NCI-H1436 (cell line): ENCODE measurements at regions not wholly inside any gene's neighbourhood (a gene's known extent, or its start where the extent isn't known, plus 50 kb on each side); places are given as distances from the start of the nearest gene placed in this dataset.
"Not testable (repeated sequence)": the region's sequence is repeated elsewhere in the genome, so short reads cannot be mapped to it uniquely, and the experiment has no call there.

Experiments used
- DNase-seq: peaks from one replicate; lab custom pipeline; 2025; lab: John Stamatoyannopoulos, UW

DNA sequence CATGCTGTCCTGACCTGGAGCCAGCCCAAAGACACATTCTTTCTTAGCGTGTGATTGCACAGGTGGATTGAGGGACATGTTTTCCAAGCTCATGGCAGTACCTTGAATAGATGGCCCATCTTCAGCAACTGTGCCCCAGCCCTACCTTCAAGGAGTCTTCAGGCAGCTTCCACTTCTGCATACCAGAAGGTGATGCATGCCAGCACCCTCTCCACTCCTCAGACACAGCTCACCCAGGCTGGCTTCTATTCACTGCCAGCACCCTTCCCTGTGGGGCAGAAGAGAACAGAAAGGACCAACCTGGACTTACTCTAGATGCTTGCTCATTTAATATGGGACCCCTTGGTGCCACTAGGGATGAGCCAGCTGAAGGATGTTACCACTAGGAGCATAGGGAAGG is 466.4 kb upstream of the ISX start:
- DNase-seq, result no peak

- DNase-seq, result no peak
Measured at GRCh38 chr22:34604312-34604711, 461.6 kb upstream of the ISX start.

DNA sequence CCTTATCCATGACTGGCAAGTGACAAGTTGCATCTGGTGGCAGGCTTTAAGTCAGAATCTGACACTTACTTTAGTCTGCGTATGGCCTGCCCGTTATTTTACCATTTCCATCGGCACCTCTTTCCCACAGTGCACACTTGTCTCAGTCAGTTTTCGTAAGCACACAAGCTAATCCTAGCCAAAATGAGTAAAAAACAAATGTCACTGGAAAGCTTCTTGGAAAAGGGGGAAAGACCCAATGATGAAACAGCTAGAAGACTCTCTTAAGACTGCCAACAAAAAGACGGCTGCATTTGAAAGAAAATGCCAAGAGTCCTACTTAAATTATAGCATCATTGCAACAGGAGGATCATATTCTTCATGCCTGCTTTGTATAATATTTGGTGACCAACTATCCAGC is 457.9 kb upstream of the ISX start:
- DNase-seq, result no peak

DNA sequence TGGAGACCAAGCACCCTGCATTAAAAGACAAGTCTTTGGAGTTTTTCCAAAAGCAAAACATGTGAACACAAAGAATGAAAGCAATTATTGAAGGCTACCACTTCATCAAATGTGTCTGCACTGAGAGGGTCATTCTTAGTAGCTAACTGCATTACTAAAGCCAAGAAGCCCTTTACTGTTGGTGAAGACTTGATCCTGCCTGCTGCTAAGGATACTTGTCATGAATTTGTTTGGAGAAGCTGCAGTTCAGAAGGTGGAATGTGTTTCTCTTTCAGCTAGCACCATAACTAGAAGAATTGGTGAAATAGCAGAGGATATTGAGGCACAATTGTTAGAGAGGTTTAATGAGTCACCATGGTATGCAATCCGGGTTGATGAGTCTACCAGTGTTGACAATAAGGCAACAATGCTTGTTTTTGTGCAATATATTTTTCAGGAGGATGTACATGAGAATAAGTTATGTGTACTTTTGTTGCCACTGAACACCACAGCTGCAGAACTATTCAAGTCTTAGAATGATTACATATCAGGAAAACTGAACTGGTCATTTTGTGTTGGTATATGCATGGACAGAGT is 457.3 kb upstream of the ISX start:
- no peak for DNase-seq

DNA sequence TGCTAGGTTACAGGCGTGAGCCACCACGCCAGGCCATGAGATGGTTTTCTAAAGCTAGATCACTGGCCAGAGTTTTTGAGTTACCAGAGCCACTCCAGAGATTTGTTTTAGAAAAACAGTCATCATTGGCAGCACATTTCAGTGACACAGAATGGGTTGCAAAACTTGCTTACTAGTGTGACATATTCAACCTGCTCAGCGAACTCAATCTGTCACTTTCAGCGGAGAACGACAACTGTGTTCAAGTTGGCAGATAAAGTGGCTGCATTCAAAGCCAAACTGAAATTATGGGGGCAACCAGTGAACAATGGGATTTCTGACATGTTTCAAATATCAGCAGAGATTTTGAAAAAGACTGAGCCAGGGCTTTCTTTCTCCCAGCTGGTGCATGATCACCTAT is 456.3 kb upstream of the ISX start:
- no peak for DNase-seq

DNA sequence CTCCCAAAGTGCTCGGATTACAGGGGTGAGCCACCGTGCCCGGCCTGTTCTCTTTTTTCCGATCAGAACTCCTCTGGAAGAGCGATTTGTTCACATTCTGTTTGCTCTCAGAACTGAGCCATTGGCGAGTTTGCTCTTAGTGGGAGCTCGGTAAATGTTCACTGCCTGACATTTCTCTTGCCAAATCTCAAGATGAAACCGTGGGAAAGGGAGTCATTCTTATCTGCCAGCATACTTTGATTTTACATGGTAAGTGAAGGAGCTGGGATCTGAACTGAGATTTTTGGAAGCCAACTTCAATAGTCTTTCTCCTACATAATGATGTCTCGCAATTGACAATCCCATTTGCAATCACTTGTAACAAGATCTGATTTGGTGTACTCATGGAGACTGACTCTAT is 445.8 kb upstream of the ISX start:
- DNase-seq, result no peak

GRCh38 chr22:34620832-34621231 is 445.1 kb upstream of the ISX start:
- DNase-seq, result no peak

DNA sequence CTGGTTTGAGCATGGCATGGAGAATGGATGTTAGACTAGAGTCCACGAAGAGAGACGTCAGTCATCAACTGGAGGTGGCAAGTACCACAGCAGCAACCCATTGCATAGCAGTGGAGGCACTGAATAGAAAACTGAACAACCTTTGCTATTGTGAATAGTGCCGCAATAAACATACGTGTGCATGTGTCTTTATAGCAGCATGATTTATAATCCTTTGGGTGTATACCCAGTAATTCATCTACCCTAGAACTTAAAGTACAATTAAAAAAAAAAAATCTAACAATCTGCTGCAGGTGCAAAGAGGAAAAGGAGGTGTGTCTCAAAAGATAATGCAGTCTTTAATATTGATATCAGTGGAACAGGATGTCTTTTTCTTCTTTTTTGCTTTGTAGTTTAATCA is 443.4 kb upstream of the ISX start:
- no peak for DNase-seq

- DNase-seq, result no peak
Measured at GRCh38 chr22:34623580-34623979, 442.4 kb upstream of the ISX start.

- not testable (repeated sequence) for DNase-seq
Measured at GRCh38 chr22:34625892-34626291, 440.1 kb upstream of the ISX start.

- DNase-seq, result no peak
Measured at GRCh38 chr22:34638128-34638527, 427.8 kb upstream of the ISX start.

- no peak for DNase-seq
Measured at GRCh38 chr22:34639911-34640310, 426.0 kb upstream of the ISX start.

DNA sequence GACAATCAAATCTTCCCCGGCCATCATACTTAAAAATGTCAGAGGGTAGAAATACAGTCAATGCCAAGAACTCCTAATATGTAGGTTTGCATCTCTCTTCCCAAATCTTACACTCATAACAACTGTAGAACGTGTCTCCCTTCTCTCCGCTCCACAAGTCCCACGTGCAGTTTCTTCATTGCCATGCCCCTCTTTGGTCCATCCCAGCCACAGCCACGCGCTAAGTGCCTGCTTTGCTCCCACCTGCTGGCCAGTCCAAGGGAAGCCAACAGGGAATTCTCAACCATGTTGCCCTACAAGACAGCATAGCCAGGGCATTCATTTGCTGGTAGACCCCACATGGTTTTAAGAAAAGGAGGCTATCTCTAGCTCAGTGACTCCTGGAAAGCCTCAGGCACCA is 420.6 kb upstream of the ISX start:
- DNase-seq, result no peak

DNA sequence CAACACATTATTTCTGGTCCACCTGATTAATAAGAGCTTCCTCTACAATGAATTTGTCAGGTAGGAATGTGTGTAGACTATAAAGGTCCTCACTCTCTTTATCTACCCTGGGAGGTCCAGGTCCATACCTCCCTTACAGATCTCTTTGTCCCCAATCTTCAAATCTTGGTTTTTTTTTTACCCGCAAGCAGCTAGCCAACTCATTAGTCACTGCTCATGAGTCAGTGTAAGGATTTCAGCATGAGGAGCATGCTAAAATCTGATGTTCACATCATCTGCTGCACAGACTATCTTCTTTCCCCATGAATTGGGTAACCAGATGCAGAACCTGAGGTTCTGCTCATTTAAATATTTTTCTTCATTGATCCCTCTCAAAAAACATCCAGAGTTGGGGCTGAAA is 397.0 kb upstream of the ISX start:
- no peak for DNase-seq

- not testable (repeated sequence) for DNase-seq
Measured at GRCh38 chr22:34683031-34683430, 382.9 kb upstream of the ISX start.

GRCh38 chr22:34684278-34684677 is 381.7 kb upstream of the ISX start:
- not testable (repeated sequence) for DNase-seq

DNA sequence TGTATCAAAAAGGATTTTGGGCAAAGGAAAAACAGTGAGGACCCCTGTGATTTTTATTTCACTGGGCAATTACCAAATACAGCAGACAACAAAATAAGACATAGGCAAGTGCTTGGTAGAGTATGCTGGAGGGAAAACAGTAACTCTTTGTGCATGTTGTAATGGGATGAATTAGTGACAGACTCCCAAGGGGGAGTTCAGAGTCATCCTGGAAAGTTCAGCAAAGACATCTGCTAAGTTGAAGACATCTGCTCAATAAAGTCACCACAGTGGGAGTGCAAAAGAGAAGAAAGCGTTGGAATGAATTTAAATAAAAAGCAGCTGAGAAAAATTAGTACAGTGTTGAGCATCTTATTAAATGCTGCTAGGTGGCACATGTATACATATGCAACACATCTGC is 378.8 kb upstream of the ISX start:
- no peak for DNase-seq

DNA sequence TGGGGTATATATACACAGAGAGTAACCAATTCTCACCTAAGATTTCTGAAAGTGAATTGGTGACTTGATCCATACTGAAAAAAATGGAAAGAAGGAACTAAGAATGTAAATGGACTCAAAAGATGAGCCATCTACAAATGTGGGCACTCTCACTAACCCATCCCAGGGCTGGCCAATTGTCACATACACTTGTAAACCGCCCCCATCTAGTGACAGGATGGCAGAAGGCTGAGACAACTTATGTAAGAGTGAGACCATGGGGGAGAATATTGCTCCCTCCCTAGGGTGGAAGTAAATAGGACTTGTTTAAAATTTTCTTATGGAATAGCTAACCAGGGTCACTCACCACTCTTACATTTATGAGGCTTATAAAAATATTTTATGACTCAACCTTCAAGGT is 377.1 kb upstream of the ISX start:
- no peak for DNase-seq

DNA sequence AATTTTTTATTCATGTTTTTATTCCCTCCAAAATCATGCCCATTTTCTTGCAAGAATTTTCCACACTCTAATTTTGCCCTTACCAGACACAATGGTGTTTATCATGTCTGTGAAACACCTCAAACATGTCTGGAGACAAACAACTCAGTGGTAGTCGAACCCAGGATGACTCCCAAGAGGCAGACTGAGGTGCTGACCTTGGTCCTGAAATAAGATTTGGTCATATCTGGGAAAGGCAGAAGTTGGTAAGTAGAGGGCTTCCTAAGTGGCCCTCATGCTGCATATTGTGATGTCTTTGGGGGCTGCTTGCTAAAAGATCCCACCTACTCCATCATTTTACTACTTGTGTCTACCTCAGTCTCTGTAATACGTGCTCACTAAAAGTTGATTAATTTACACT is 369.4 kb upstream of the ISX start:
- no peak for DNase-seq

- DNase-seq, result no peak
Measured at GRCh38 chr22:34702279-34702678, 363.7 kb upstream of the ISX start.

GRCh38 chr22:34709641-34710040 is 356.3 kb upstream of the ISX start:
- DNase-seq, result no peak

DNA sequence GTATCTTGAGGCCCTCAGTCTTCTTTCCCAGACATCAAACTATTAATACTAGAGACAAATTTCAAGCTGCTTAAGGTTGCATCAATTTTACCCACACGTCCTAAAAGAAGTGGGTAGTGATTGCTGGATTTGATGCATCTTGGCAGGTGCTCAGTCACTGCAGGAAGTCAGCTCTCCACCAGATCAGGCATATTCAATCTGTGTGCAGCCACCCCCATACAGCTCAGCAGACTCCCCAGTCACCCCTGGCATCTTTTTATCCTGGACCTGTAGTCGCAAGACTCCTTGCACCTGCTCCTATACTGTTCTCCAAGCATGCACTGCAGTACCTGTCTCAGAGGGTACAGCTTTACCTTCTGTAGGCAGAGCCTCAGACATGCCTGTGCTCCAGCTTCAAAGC is 343.1 kb upstream of the ISX start:
- no peak for DNase-seq

DNA sequence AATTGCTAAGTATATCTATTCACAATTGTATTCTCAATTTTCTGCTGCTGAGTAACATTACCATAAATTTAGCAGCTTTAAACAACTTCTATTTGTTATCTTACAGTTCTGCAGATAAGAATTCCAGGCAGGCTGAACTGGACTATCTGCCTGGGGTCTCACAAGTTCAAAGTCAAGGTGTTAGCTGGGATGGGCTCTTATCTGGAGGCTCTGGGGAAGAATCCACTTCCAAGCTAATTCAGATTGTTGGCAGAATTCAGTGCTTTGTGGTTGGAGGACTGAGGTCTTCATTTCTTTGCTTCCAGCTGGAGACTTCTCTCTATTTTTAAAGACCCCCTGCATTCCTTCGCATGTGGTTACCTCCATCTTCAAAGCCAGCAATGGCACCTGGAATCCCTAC is 329.9 kb upstream of the ISX start:
- no peak for DNase-seq

GRCh38 chr22:34738661-34739400 is 327.1 kb upstream of the ISX start:
- DNase-seq, result no peak
